MM.1S (cell line): ENCODE measurements at regions not wholly inside any gene's neighbourhood (a gene's known extent, or its start where the extent isn't known, plus 50 kb on each side); places are given as distances from the start of the nearest gene placed in this dataset.

ENCODE experiments used
- EZH2 ChIP-seq: fragments of 300-600 bp; sonication (generic); optimal IDR thresholded peaks from 2 replicates; pipeline ENCODE3; 2017; ENCODE audit warnings: low read depth, mild to moderate bottlenecking, antibody characterized with exemption, low read length, mixed read lengths
- TF ChIP-seq, protein P1 (sequence below): fragments of 300-600 bp; sonication (generic); IDR thresholded peaks from 2 replicates; pipeline ENCODE4 v1.5.1; 2016; ENCODE audit warnings: antibody characterized with exemption, low read length, mixed read lengths

GRCh38 chr1:5455651-5456050 lies 536.6 kb downstream of the NPHP4 start:
- TF ChIP-seq, protein P1, sequence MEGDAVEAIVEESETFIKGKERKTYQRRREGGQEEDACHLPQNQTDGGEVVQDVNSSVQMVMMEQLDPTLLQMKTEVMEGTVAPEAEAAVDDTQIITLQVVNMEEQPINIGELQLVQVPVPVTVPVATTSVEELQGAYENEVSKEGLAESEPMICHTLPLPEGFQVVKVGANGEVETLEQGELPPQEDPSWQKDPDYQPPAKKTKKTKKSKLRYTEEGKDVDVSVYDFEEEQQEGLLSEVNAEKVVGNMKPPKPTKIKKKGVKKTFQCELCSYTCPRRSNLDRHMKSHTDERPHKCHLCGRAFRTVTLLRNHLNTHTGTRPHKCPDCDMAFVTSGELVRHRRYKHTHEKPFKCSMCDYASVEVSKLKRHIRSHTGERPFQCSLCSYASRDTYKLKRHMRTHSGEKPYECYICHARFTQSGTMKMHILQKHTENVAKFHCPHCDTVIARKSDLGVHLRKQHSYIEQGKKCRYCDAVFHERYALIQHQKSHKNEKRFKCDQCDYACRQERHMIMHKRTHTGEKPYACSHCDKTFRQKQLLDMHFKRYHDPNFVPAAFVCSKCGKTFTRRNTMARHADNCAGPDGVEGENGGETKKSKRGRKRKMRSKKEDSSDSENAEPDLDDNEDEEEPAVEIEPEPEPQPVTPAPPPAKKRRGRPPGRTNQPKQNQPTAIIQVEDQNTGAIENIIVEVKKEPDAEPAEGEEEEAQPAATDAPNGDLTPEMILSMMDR = no peak
- TF ChIP-seq EZH2 = no peak
